Right renal pelvis (tissue), 4 donors: ENCODE measurements at regions not wholly inside any gene's neighbourhood (a gene's known extent, or its start where the extent isn't known, plus 50 kb on each side); places are given as distances from the start of the nearest gene placed in this dataset.

ENCODE experiments used
- DNase-seq, 4 donors: peaks; one replicate each; pipeline ENCODE4 v3.0.0-alpha.2; 2013; ENCODE audit warnings: low read depth in 4 of 4, low spot score in 3 of 4, missing footprints in 1 of 4

- DNase-seq: no peak
These were observed 143.0 kb upstream of the STXBP5 start for GRCh38 chr6:147061252-147061651.

- DNase-seq: no peak
These were observed 140.7 kb upstream of the STXBP5 start for GRCh38 chr6:147063469-147064031.

- no peak for DNase-seq
These were observed 138.4 kb upstream of the STXBP5 start for GRCh38 chr6:147065786-147066185.

DNA sequence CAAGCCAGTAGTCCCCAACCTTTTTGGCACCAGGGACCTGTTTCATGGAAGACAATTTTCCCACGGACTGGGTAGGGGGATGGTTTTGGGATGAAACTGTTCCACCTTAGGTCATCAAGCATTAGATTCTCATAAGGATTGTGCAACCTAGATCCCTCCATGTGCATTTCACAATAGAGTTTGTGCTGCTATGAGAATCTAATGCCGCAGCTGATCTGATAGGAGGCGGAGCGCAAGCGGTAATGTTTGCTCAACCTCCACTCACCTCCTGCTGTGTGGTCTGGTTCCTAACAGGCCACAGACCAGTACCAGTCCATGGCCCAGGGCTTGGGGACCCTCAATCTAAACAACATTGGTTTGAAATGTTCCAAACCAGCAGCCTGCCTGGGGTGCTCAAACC, 137.0 kb upstream of the STXBP5 start:
- no peak for DNase-seq

- no peak for DNase-seq
These were observed 132.4 kb upstream of the STXBP5 start for GRCh38 chr6:147071776-147072175.

DNA sequence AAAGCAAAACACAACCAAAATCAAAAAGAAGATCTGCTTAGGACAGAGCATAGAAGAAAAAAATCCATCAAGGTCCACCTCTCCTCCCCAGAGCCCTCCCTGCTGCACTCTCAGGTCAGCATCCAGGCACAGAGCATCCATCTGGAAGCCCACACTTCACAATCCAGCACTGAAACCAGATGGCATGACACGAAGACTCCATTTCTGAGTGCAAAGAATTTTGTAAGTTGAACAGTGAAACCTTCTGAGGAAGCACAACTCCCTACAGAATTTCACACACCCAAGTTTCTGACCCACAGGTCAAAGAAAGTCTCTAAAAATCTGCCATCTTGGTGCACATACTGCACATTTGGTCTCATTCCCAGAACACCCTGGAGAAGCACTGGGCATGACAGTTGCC, 128.8 kb upstream of the STXBP5 start:
- DNase-seq: no peak

DNA sequence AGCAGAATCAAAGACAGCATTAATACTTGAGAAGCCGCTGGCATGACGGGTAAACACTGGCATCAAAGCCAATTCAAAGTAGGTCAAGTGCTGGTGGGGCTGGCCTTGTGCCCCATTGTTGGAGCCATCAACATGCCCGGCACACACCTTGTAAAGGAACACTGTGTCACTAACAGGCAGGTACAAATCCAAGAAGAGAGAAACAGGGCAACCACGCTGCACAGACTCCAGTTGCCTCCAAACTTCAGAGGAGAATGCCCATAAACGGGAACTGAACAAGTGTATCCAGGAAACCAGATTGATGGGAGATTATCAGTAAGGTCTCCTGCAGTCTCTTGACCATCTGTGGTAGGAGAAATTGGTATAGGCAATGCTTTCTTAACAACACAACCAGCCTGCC, 127.0 kb upstream of the STXBP5 start:
- no peak for DNase-seq

- DNase-seq: no peak
These were observed 126.1 kb upstream of the STXBP5 start for GRCh38 chr6:147078106-147078505.

GRCh38 chr6:147078602-147079001, 125.6 kb upstream of the STXBP5 start:
- no peak for DNase-seq

- DNase-seq: no peak
These were observed 124.0 kb upstream of the STXBP5 start for GRCh38 chr6:147080225-147080624.

DNA sequence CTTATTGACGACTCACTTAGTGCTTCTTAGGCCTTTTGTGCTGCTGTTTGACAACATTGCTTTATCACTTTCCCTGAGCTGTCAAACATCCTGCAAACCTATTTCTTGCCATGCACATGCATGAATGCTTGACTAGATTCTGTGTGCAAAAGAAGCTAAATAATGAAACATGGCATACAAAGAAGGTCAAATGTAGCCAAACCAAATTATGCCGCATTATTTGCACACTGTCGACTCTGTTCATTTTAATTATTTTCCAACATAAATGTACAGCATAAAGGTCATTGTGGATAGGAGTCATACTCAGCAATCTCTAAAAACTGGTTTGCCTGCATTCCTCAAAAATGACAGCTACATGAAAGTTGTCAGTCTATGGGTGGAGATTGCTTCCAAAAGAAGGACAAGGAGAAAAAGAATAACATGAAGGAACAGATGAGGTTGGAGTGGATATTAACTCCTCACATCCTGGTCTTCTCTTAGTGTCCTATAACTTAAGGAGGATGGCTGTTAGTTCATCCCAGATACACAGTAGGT, 123.1 kb upstream of the STXBP5 start:
- no peak for DNase-seq

GRCh38 chr6:147087641-147088040, 116.6 kb upstream of the STXBP5 start:
- no peak for DNase-seq

- DNase-seq: no peak
These were observed 115.4 kb upstream of the STXBP5 start for GRCh38 chr6:147088861-147089260.

GRCh38 chr6:147095316-147095715, 108.9 kb upstream of the STXBP5 start:
- no peak for DNase-seq

- DNase-seq: no peak
These were observed 104.2 kb upstream of the STXBP5 start for GRCh38 chr6:147099974-147100373.

DNA sequence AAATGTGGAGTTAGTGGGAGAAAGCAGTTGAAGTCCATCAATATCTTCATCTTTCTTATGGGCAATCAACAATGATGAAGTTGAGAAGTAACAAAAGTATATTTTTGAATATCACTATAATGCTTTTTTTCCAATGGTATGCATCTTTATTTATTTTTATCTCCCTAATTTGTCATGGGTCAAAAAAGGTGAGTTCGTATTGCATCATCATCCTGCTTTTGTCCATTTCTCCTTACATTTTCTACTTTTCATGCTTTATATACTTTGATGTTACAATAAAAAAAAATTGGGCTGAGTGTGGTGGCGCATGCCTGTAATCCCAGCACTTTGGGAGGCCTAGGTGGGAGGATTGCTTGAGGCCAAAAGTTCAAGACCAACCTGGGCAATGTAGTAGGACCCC, 101.2 kb upstream of the STXBP5 start:
- DNase-seq: no peak

DNA sequence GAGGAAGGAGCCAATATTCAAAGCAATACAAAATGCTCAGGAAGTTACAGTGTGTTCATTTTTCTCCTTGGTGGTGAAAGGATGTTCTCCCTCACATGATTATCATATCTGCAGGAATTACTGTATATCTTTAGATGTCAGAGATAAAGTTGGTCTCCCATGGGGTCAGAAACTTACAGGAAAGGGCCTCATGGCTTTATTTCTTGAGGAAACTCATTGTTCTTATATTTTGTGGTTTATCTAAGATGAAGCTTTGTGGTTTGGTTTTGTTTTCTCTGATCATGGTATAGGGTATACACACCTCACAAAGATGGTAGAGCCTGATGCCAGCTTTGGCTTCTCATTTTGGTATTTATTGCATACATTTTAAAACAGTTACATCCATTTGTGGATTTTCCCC, 100.5 kb upstream of the STXBP5 start:
- DNase-seq: no peak

DNA sequence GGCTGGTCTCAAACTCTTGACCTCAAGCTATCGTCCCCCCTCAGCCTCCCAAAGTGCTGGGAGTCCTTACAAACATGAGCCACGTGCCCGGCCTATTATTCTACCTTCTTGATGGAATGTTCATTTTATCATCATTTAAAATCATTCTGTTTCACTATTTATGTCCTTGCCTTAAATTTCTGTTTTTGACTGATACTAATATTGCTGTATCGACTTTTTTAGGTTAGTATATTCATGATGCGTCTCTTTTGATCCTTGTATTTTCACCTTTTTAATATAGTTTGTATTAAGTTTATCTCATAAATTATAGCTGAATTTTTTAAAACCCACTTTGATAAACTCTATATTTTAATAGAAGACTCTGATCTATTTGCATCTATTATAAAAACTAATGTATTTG, 98.4 kb upstream of the STXBP5 start:
- DNase-seq: no peak

DNA sequence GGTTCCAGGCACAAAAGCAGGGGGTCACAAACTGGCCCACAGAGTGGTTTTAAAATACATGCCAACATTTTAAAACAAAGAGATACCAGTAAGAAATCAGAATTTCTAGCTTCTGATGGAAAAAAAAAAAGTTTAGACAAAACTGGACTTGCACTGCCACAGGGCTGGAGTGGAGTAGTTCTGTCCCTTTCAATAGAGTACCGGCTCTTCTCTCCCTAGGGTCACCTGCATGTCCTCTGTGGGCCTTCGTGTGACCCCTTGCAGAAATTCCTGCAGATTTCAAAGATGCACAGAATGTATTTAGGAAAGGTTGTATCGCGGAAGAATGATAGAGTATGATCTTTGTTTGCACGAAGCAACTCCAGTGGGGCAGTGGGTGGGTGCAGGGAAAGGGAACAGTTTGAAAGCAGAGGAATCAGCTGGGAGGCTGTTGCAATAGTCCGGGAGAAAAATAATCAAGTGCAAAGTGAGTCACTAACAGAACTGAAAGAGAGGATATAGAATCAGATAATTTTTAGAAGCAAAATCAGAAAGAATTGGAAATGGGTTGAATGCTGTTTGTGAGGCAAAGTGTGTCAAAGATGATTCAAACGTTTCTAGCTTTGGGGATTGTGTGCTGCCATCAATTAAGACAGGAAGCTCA, 97.3 kb upstream of the STXBP5 start:
- no peak for DNase-seq

DNA sequence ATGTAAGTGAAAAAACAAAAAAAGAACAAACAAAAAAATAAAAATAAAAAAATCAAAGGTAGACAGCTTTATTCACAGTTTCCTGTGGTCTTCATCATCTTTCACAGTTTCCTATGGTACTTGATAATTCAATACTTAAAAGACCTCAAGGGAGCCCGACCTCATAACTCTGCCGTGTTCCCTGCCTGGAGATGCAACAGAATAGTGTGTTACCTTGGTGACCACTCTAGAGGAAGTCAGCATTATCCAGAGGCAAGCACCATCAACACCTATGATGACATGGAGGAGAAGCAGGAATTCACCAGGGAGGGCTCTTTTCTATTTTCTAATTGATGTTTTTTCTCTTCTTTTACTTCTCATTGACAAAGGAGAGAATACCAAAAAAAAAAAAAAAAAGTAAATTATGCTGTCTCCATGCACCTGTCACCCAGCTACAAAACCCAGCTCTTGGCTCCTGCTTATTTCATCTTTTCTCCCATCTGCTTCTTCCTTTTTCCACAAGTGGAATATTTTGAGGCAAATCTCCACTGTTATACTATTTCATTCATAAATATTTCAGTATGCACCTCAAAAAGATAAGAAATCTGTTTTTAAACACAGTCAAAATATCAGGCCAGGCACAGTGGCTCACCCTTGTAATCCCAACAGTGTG, 95.8 kb upstream of the STXBP5 start:
- DNase-seq: no peak

DNA sequence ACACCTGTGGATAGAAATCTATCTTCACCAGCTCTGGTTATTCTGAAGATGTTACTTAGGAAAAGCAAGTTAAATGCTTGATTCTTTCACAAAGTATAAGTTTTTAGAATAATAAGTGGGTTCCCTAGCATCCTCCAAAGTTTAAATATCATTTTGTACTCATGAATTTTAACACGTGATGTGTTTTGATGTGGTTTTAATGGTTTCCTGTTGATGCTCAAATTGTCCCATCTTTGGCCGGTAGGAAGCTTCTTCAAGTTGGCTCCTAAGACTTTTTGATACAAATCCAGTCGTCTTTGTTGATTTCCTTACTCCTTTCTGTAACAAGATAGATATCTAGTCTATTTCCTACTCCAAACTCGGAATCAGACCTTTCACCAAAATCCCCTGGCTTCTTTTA, 94.5 kb upstream of the STXBP5 start:
- no peak for DNase-seq

GRCh38 chr6:147116056-147116455, 88.2 kb upstream of the STXBP5 start:
- no peak for DNase-seq
